ENCODE measurements at regions not wholly inside any gene's neighbourhood (a gene's known extent, or its start where the extent isn't known, plus 50 kb on each side); places are given as distances from the start of the nearest gene placed in this dataset.

- no peak overlapping the region for H3K4me2 ChIP-seq (ENCODE audit: insufficient read depth, low read length)
- ChIA-PET POLR2A (no interaction called here), CTCF (no interaction called here)
- H3K9ac ChIP-seq (replicated peaks; ENCODE audit: extremely low read depth, insufficient read depth, low read length): no peak overlapping the region
- intact Hi-C loops (cut with micrococcal nuclease) (no loop called here), dilution Hi-C loops (cut with MboI; ENCODE audit: extremely low pct_ligation_motif_present, low sequenced_read_pairs) (no loop called here)
- no peaks in the 10 kb centered on the region for H3K79me2 ChIP-seq (ENCODE audit: control insufficient read depth, insufficient read depth, low read length)
- FAIRE-seq (no peak), DNase-seq (ENCODE audit: low read depth, low spot score) (no peak)
- H4K20me1 ChIP-seq (replicated peaks; ENCODE audit: control insufficient read depth, extremely low read depth, insufficient read depth, low read length): no peaks in the 10 kb centered on the region
- no peaks in the 10 kb centered on the region for H3K9me1 ChIP-seq (replicated peaks; ENCODE audit: control insufficient read depth, extremely low read depth, insufficient read depth, low read length)
- no peaks in the 10 kb centered on the region for H3K36me3 ChIP-seq (ENCODE audit: control insufficient read depth in 2 of 2, extremely low read depth in 1 of 2, insufficient read depth in 2 of 2, low read length in 2 of 2)
- no peak overlapping the region for H2AFZ ChIP-seq (ENCODE audit: low read depth, low read length)
- no peak overlapping the region for H3K27ac ChIP-seq (ENCODE audit: insufficient read depth, low read depth, low read length)
- H3K4me3 ChIP-seq (replicated peaks in 1 of 3; ENCODE audit: insufficient read depth in 1 of 3, low read depth in 1 of 3, low read length in 3 of 3): no peak overlapping the region
- H3K4me1 ChIP-seq (ENCODE audit: control insufficient read depth, extremely low read depth, insufficient read depth, low read length): no peaks in the 10 kb centered on the region
- no TSS peak for BruUV-seq (replicated peaks)
- no peaks in the 10 kb centered on the region for H3K9me3 ChIP-seq (replicated peaks; ENCODE audit: control insufficient read depth, insufficient read depth, low read length)
- TF ChIP-seq GATA2 (IDR thresholded peaks at IDR 0.05; ENCODE audit: insufficient read depth, insufficient read length, low read depth, low read length) (no peak), POLR2A (IDR thresholded peaks at IDR 0.05; ENCODE audit: low read depth, low read length) (no peak), FOS (IDR thresholded peaks at IDR 0.05; ENCODE audit: borderline replicate concordance, insufficient read depth, low read length) (no peak), POLR2AphosphoS5 (IDR thresholded peaks at IDR 0.05; ENCODE audit: insufficient read depth, low read depth, low read length) (no peak)
- no peaks in the 10 kb centered on the region for H3K27me3 ChIP-seq (ENCODE audit: control insufficient read depth in 2 of 2, insufficient read depth in 2 of 2, low read length in 2 of 2)
These were observed 213.4 kb downstream of the AUH start for GRCh38 chr9:91148306-91148705.

DNA sequence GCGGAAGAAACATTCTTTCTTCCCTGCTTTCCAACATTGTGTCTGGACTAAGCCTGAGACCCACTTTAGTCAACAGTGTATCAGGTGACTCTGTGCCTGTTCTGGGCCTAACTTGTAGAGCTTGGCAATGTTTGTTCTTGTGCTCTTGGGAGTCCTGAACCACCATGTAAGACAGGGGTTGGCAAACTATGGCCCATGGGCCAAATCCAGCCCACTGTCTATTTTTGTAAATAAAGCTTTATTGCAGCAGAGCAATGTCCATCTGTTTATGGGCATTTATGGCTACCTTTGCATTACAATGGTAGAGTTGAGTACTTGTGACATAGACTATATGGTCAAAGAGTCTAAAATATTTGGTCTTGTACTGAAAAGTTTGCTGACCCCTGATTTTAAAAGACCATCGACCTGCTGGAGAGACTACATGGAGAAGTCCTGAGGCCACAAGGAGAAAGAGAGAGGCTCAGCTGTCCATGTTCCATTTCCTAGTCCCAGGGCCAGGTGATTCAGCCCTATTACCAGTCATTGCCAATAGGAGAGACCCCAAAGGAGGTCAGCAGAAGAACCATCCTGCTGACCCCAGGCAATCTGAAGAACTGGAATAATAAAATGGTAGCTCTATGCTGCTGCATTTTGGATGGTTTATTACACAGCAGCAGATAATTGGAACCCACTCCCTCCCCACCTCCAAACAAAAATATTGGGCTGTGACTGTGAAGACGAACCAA, 211.3 kb downstream of the AUH start:
- CTCF ChIA-PET: interaction anchor here (0.5 to 1.3 kb wide), 3 partner anchors 9 to 235 kb away, joined by 4 read pairs; no protein-coding TSS in a partner anchor
- no TSS peak for BruUV-seq (replicated peaks)
- intact Hi-C loops (cut with micrococcal nuclease): no loop called here

More for the DNA sequence above, 211.3 kb downstream of the AUH start:
- H3K4me2 ChIP-seq (ENCODE audit: insufficient read depth, low read length): no peak overlapping the region
- no peaks in the 10 kb centered on the region for H3K79me2 ChIP-seq (ENCODE audit: control insufficient read depth, insufficient read depth, low read length)
- H3K4me1 ChIP-seq (ENCODE audit: control insufficient read depth, extremely low read depth, insufficient read depth, low read length): no peaks in the 10 kb centered on the region
- FAIRE-seq: no peak
- H3K9me3 ChIP-seq (replicated peaks; ENCODE audit: control insufficient read depth, insufficient read depth, low read length): no peaks in the 10 kb centered on the region
- H3K27ac ChIP-seq (ENCODE audit: insufficient read depth, low read depth, low read length): no peak overlapping the region
- dilution Hi-C loops (cut with MboI; ENCODE audit: extremely low pct_ligation_motif_present, low sequenced_read_pairs): no loop called here
- DNase-seq (ENCODE audit: low read depth, low spot score): no peak
- H3K27me3 ChIP-seq (ENCODE audit: control insufficient read depth in 2 of 2, insufficient read depth in 2 of 2, low read length in 2 of 2): no peaks in the 10 kb centered on the region
- no peaks in the 10 kb centered on the region for H4K20me1 ChIP-seq (replicated peaks; ENCODE audit: control insufficient read depth, extremely low read depth, insufficient read depth, low read length)
- H3K9ac ChIP-seq (replicated peaks; ENCODE audit: extremely low read depth, insufficient read depth, low read length): no peak overlapping the region
- no peak overlapping the region for H3K4me3 ChIP-seq (replicated peaks in 1 of 3; ENCODE audit: insufficient read depth in 1 of 3, low read depth in 1 of 3, low read length in 3 of 3)
- POLR2A ChIA-PET: no interaction called here
- TF ChIP-seq POLR2A (IDR thresholded peaks at IDR 0.05; ENCODE audit: low read depth, low read length) (no peak), POLR2AphosphoS5 (IDR thresholded peaks at IDR 0.05; ENCODE audit: insufficient read depth, low read depth, low read length) (no peak), FOS (IDR thresholded peaks at IDR 0.05; ENCODE audit: borderline replicate concordance, insufficient read depth, low read length) (no peak), GATA2 (IDR thresholded peaks at IDR 0.05; ENCODE audit: insufficient read depth, insufficient read length, low read depth, low read length) (no peak)
- H3K36me3 ChIP-seq (ENCODE audit: control insufficient read depth in 2 of 2, extremely low read depth in 1 of 2, insufficient read depth in 2 of 2, low read length in 2 of 2): no peaks in the 10 kb centered on the region
- no peaks in the 10 kb centered on the region for H3K9me1 ChIP-seq (replicated peaks; ENCODE audit: control insufficient read depth, extremely low read depth, insufficient read depth, low read length)
- H2AFZ ChIP-seq (ENCODE audit: low read depth, low read length): no peak overlapping the region
